ENCODE measurements at regions not wholly inside any gene's neighbourhood (a gene's known extent, or its start where the extent isn't known, plus 50 kb on each side); places are given as distances from the start of the nearest gene placed in this dataset.

- Histone ChIP-seq H3K27me3 (no peaks in the 10 kb centered on the region), H3K27ac (no peak overlapping the region), H3K4me3 (no peak overlapping the region), H3K4me1 (no peaks in the 10 kb centered on the region), H3K9me3 (no peaks in the 10 kb centered on the region), H3K36me3 (no peaks in the 10 kb centered on the region)
- TF ChIP-seq CTCF (IDR thresholded peaks at IDR 0.05) (no peak), POLR2A (IDR thresholded peaks at IDR 0.05) (no peak), EP300 (IDR thresholded peaks at IDR 0.05) (no peak)
- no peak for DNase-seq (ENCODE audit: low spot score in 2 of 2)
- WGBS, 2 donors: 75 to 86% methylated on average over 1 of the region's 1 CpG
Measured at GRCh38 chrX:14266705-14267104, 237.0 kb upstream of the GEMIN8 start.

GRCh38 chrX:14243823-14244222 lies 214.1 kb upstream of the GEMIN8 start:
- Histone ChIP-seq H3K4me3 (no peak overlapping the region), H3K4me1 (no peaks in the 10 kb centered on the region), H3K27me3 (no peaks in the 10 kb centered on the region), H3K36me3 (no peaks in the 10 kb centered on the region), H3K27ac (no peak overlapping the region), H3K9me3 (no peaks in the 10 kb centered on the region)
- 48 to 52% methylated on average over 26 to 33 of the region's 33 CpGs for WGBS, 2 donors
- DNase-seq (ENCODE audit: low spot score in 2 of 2): no peak
- no peak for TF ChIP-seq POLR2A (IDR thresholded peaks at IDR 0.05)
- TF ChIP-seq EP300 (IDR thresholded peaks at IDR 0.05): no peak
- no peak for TF ChIP-seq CTCF (IDR thresholded peaks at IDR 0.05)

- Histone ChIP-seq H3K36me3 (no peaks in the 10 kb centered on the region), H3K9me3 (no peaks in the 10 kb centered on the region), H3K27me3 (no peaks in the 10 kb centered on the region), H3K4me1 (no peaks in the 10 kb centered on the region), H3K4me3 (no peak overlapping the region), H3K27ac (no peak overlapping the region)
- 53 to 57% methylated on average over 3 of the region's 3 CpGs for WGBS, 2 donors
- no peak for TF ChIP-seq EP300 (IDR thresholded peaks at IDR 0.05)
- TF ChIP-seq CTCF (IDR thresholded peaks at IDR 0.05): no peak
- no peak for TF ChIP-seq POLR2A (IDR thresholded peaks at IDR 0.05)
- DNase-seq (ENCODE audit: low spot score in 2 of 2): no peak
Measured at GRCh38 chrX:14235004-14235403, 205.3 kb upstream of the GEMIN8 start.

GRCh38 chrX:14232688-14233087 lies 203.0 kb upstream of the GEMIN8 start:
- DNase-seq (ENCODE audit: low spot score in 2 of 2): no peak
- H3K36me3 ChIP-seq: no peaks in the 10 kb centered on the region
- WGBS, 2 donors: 56 to 70% methylated on average over 4 of the region's 4 CpGs

GRCh38 chrX:14228611-14229010 lies 198.9 kb upstream of the GEMIN8 start:
- 85 to 91% methylated on average over 2 of the region's 2 CpGs for WGBS, 2 donors
- Histone ChIP-seq H3K4me1 (no peaks in the 10 kb centered on the region), H3K36me3 (no peaks in the 10 kb centered on the region), H3K9me3 (no peaks in the 10 kb centered on the region), H3K27me3 (no peaks in the 10 kb centered on the region), H3K27ac (no peak overlapping the region), H3K4me3 (no peak overlapping the region)
- no peak for DNase-seq (ENCODE audit: low spot score in 2 of 2)
- no peak for TF ChIP-seq POLR2A (IDR thresholded peaks at IDR 0.05)
- no peak for TF ChIP-seq EP300 (IDR thresholded peaks at IDR 0.05)
- no peak for TF ChIP-seq CTCF (IDR thresholded peaks at IDR 0.05)

More at GRCh38 chrX:14232688-14233087, 203.0 kb upstream of the GEMIN8 start:
- H3K4me3 ChIP-seq: no peak overlapping the region
- no peaks in the 10 kb centered on the region for H3K9me3 ChIP-seq
- H3K27ac ChIP-seq: no peak overlapping the region
- H3K27me3 ChIP-seq: no peaks in the 10 kb centered on the region
- TF ChIP-seq CTCF (IDR thresholded peaks at IDR 0.05) (no peak), POLR2A (IDR thresholded peaks at IDR 0.05) (no peak), EP300 (IDR thresholded peaks at IDR 0.05) (no peak)
- no peaks in the 10 kb centered on the region for H3K4me1 ChIP-seq
